ENCODE measurements at regions not wholly inside any gene's neighbourhood (a gene's known extent, or its start where the extent isn't known, plus 50 kb on each side); places are given as distances from the start of the nearest gene placed in this dataset.

GRCh38 chr2:867296-867695 lies 83.4 kb upstream of the SNTG2 start:
- Histone ChIP-seq H2AFZ (ENCODE audit: low read depth) (no peak overlapping the region), H3K36me3 (ENCODE audit: insufficient read depth) (no peaks in the 10 kb centered on the region), H3K9ac (no peak overlapping the region), H3K4me3 (IDR thresholded peaks at IDR 0.05; ENCODE audit: insufficient read depth, low read depth, low read length) (no peak overlapping the region), H3K79me2 (ENCODE audit: insufficient read depth, low read depth) (no peaks in the 10 kb centered on the region), H3K4me2 (no peak overlapping the region), H4K20me1 (ENCODE audit: insufficient read depth) (no peaks in the 10 kb centered on the region), H3K27ac (no peak overlapping the region), H3K27me3 (ENCODE audit: insufficient read depth, low read depth) (no peaks in the 10 kb centered on the region), H3K4me1 (ENCODE audit: low read depth, poor library complexity, severe bottlenecking) (no peaks in the 10 kb centered on the region)
- no peak for TF ChIP-seq CTCF (conservative IDR thresholded peaks at IDR 0.05; ENCODE audit: low read depth, low read length)

DNA sequence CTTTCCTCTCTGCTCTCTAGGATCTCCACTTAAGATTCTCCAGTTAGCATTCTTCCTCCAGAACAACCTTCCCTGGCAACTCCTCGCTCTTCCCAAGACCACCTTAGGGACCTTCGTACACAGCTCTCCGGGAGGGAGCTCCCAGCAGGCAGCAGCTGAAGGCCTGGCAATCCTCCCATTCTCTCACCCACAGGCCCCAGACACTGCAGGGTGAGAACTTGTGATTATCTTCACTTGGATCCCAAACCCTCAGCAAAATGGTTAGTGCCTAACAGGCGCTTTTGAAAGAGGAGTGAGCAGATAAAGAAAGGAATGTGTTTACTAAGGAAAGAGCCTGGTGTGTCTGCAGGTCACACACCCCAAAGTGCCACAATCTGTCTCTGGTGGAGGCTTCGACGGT lies 83.8 kb upstream of the SNTG2 start:
- no peak overlapping the region for H3K4me2 ChIP-seq
- H3K27me3 ChIP-seq (ENCODE audit: insufficient read depth, low read depth) = no peaks in the 10 kb centered on the region
- H3K4me3 ChIP-seq (IDR thresholded peaks at IDR 0.05; ENCODE audit: insufficient read depth, low read depth, low read length) = no peak overlapping the region
- H3K79me2 ChIP-seq (ENCODE audit: insufficient read depth, low read depth) = no peaks in the 10 kb centered on the region
- no peak for TF ChIP-seq CTCF (conservative IDR thresholded peaks at IDR 0.05; ENCODE audit: low read depth, low read length)
- no peak overlapping the region for H2AFZ ChIP-seq (ENCODE audit: low read depth)
- H3K27ac ChIP-seq = no peak overlapping the region
- no peaks in the 10 kb centered on the region for H4K20me1 ChIP-seq (ENCODE audit: insufficient read depth)
- no peak overlapping the region for H3K9ac ChIP-seq
- no peaks in the 10 kb centered on the region for H3K4me1 ChIP-seq (ENCODE audit: low read depth, poor library complexity, severe bottlenecking)
- H3K36me3 ChIP-seq (ENCODE audit: insufficient read depth) = no peaks in the 10 kb centered on the region

- no peak overlapping the region for H2AFZ ChIP-seq (ENCODE audit: low read depth)
- no peaks in the 10 kb centered on the region for H3K36me3 ChIP-seq (ENCODE audit: insufficient read depth)
- H3K4me2 ChIP-seq = no peak overlapping the region
- no peak for TF ChIP-seq CTCF (conservative IDR thresholded peaks at IDR 0.05; ENCODE audit: low read depth, low read length)
- no peaks in the 10 kb centered on the region for H3K79me2 ChIP-seq (ENCODE audit: insufficient read depth, low read depth)
- no peaks in the 10 kb centered on the region for H4K20me1 ChIP-seq (ENCODE audit: insufficient read depth)
- H3K4me3 ChIP-seq (IDR thresholded peaks at IDR 0.05; ENCODE audit: insufficient read depth, low read depth, low read length) = no peak overlapping the region
- H3K27ac ChIP-seq = no peak overlapping the region
- no peaks in the 10 kb centered on the region for H3K4me1 ChIP-seq (ENCODE audit: low read depth, poor library complexity, severe bottlenecking)
- no peaks in the 10 kb centered on the region for H3K27me3 ChIP-seq (ENCODE audit: insufficient read depth, low read depth)
- no peak overlapping the region for H3K9ac ChIP-seq
Observed at GRCh38 chr2:866009-866680, 84.5 kb upstream of the SNTG2 start.

DNA sequence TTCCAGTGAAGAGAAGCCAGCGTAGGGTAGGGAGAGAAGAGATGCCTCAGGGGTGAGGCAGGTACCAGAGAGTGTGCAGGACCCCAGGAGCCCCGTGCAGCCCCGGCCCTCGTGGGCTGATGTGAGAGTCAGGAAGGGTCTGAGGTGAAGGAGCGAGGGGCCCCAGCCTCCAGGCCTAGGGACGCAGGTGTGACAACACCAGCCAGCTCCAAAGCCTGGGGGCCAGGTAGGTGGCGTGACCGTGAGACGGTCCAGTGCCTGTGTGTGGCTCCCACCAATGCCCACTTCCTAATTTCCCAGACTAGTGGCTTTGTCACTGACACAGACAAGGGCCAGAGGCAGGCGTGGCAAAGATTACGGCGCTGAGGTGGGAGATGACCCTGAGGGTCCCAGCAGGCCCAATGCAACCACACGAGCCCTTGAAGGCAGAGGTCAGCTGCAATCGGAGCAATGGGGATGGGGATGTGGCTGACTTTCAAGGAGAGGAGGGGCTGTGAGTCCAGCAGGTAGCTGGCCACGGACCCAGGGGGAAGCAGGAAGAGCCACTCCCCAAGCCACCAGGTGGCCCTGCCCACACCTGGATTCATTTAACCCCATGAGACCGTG lies 86.0 kb upstream of the SNTG2 start:
- H3K4me2 ChIP-seq = no peak overlapping the region
- no peak overlapping the region for H3K4me3 ChIP-seq (IDR thresholded peaks at IDR 0.05; ENCODE audit: insufficient read depth, low read depth, low read length)
- no peak for TF ChIP-seq CTCF (conservative IDR thresholded peaks at IDR 0.05; ENCODE audit: low read depth, low read length)
- no peaks in the 10 kb centered on the region for H3K27me3 ChIP-seq (ENCODE audit: insufficient read depth, low read depth)
- no peak overlapping the region for H3K27ac ChIP-seq
- no peaks in the 10 kb centered on the region for H3K79me2 ChIP-seq (ENCODE audit: insufficient read depth, low read depth)
- no peak overlapping the region for H2AFZ ChIP-seq (ENCODE audit: low read depth)
- no peaks in the 10 kb centered on the region for H4K20me1 ChIP-seq (ENCODE audit: insufficient read depth)
- no peaks in the 10 kb centered on the region for H3K36me3 ChIP-seq (ENCODE audit: insufficient read depth)
- no peaks in the 10 kb centered on the region for H3K4me1 ChIP-seq (ENCODE audit: low read depth, poor library complexity, severe bottlenecking)
- H3K9ac ChIP-seq = no peak overlapping the region
